ENCODE measurements at regions not wholly inside any gene's neighbourhood (a gene's known extent, or its start where the extent isn't known, plus 50 kb on each side); places are given as distances from the start of the nearest gene placed in this dataset.
"Not testable (repeated sequence)": the region's sequence is repeated elsewhere in the genome, so short reads cannot be mapped to it uniquely, and the experiment has no call there.

DNA sequence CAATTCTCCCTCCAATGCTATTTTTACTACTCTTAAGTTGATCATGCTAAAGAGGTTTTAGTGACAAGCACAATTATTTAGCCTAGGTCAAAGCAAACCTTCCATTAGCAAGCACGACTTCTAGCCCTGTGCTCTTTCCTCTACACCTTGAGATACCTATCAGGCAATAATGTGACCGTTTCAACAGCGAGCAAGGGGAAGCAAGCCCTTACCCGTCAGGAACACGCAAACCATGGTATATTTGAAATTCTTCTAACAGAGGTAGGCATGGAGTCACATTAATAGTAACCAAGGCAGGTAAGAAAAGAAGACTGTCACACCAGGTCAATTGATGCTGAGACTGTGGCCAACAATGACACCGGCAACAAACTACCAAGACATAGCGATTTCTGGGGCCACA, 68.9 kb upstream of the VGLL4 start:
- TF ChIP-seq, protein P1, sequence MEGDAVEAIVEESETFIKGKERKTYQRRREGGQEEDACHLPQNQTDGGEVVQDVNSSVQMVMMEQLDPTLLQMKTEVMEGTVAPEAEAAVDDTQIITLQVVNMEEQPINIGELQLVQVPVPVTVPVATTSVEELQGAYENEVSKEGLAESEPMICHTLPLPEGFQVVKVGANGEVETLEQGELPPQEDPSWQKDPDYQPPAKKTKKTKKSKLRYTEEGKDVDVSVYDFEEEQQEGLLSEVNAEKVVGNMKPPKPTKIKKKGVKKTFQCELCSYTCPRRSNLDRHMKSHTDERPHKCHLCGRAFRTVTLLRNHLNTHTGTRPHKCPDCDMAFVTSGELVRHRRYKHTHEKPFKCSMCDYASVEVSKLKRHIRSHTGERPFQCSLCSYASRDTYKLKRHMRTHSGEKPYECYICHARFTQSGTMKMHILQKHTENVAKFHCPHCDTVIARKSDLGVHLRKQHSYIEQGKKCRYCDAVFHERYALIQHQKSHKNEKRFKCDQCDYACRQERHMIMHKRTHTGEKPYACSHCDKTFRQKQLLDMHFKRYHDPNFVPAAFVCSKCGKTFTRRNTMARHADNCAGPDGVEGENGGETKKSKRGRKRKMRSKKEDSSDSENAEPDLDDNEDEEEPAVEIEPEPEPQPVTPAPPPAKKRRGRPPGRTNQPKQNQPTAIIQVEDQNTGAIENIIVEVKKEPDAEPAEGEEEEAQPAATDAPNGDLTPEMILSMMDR (IDR thresholded peaks at IDR 0.05; ENCODE audit: borderline replicate concordance, insufficient read depth, low read depth, low read length) = no peak
- H3K4me3 ChIP-seq (ENCODE audit: low read depth, low read length) = no peak overlapping the region

DNA sequence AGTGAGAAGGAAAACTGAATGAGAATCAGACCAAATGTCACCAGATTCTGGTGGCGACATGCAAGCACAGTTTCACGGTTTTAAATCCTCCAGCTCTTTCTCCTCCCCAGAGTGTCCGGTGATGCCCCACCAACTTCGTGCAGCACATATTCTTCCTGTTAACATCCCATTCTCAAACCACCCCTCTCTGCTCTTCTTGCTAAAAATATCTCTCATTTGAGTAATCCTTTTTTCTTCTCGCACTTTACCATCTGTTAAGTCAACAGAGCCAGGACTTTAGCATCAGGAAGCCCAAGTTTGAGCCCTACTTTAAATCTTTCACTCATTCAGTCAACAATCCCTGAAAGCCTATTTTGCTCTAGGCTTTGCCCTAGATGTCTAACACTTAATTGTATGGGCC, 68.2 kb upstream of the VGLL4 start:
- TF ChIP-seq, protein P1 (IDR thresholded peaks at IDR 0.05; ENCODE audit: borderline replicate concordance, insufficient read depth, low read depth, low read length) = no peak
- H3K4me3 ChIP-seq (ENCODE audit: low read depth, low read length) = no peak overlapping the region

DNA sequence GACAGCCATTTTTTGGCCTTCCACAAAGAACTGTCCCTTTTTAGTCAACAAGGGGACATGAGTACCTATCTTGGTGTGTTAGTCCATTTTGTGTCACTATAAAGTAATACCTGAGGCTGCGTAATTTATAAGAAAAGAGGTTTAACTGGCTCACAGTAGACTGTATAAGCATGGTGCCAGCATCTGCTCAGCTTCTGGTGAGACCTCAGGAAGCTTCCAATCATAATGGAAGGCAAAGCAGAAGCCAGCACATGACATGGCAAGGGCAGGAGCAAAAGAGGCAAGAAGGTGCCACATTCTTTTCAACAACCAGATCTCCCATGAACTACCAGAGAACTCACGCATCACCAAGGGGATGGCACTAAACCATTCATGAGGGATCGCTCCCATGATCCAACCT, 66.1 kb upstream of the VGLL4 start:
- TF ChIP-seq, protein P1 (IDR thresholded peaks at IDR 0.05; ENCODE audit: borderline replicate concordance, insufficient read depth, low read depth, low read length) = no peak
- no peak overlapping the region for H3K4me3 ChIP-seq (ENCODE audit: low read depth, low read length)

DNA sequence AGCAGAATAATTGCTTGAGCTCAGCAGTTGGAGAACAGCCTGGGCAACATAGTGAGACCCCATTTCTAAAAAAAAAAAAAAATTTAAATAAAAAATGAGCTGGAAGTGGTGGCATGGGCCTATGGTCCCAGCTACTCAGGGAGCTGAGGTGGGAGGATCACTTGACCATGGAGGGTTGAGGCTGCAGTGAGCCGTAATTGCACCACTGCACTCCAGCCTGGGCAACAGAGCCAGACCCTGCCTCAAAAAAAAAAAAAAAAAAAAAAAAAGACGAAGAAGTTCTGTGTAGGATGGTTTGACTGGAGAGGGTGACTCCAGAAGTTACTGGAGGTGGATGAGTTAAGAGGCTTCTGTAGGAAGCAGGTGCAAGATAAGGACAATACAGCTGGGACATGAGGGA, 63.4 kb upstream of the VGLL4 start:
- H3K4me3 ChIP-seq (ENCODE audit: low read depth, low read length) = not testable (repeated sequence)

DNA sequence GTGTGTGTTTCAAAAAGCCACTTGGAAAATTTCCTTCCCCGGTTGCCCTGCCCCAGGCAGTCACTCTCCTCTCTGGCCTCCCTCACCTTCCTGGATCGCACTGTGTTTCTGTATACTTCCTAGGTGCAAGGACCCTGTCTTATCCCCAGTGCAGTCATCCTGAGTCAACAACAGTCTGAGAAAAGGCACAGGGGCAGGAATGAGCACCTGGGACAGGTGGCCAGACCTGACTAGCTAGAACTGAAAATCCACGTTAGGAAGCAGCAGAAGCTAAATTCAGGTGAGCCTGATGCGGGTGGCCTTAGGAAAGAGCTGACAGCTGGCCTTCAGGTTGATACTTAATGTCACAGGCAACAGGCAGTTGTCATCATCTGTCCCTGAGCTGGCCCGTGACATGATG, 62.9 kb upstream of the VGLL4 start:
- H3K4me3 ChIP-seq (ENCODE audit: low read depth, low read length) = no peak overlapping the region
- TF ChIP-seq, protein P1 (IDR thresholded peaks at IDR 0.05; ENCODE audit: borderline replicate concordance, insufficient read depth, low read depth, low read length) = no peak

DNA sequence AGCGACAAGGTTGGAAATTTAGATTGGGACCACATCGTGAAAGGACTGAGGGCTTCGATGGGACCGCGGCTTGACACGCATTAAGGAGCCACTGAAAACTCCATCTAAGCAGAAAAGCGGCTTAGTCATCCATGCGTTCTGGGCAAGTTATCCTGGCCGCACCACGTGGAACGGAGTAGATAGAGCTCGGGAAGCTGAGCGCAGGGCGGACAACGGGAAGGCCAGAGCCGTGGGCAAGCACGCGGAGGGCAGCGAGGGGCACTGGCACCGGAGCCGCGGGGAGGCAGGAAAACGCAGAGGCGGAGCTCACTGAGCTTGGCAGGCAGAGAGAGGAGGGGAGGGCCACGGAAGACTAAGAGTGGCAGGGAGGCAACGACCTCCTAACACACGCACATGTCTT, 61.3 kb upstream of the VGLL4 start:
- TF ChIP-seq, protein P1 (IDR thresholded peaks at IDR 0.05; ENCODE audit: borderline replicate concordance, insufficient read depth, low read depth, low read length) = no peak
- no peak overlapping the region for H3K4me3 ChIP-seq (ENCODE audit: low read depth, low read length)

DNA sequence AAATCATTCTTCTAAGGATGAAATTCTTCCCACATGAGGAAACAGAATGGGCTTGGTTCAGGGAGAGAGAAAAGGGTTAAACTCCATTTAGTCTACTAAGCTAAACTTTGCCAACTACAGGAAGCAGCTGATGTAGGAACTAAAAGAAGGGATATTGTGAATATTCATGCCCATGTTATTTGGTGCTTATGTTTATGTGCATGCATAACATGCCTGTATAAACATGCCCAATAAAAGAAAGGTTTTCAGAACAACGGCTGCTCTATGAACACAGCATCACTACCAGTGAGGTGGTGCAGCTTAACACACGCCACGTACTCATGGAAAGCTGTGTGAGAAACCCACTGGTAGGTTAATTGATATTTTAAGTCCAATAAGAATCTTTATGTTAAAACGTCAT, 59.4 kb upstream of the VGLL4 start:
- TF ChIP-seq, protein P1 (IDR thresholded peaks at IDR 0.05; ENCODE audit: borderline replicate concordance, insufficient read depth, low read depth, low read length) = no peak
- H3K4me3 ChIP-seq (ENCODE audit: low read depth, low read length) = no peak overlapping the region

DNA sequence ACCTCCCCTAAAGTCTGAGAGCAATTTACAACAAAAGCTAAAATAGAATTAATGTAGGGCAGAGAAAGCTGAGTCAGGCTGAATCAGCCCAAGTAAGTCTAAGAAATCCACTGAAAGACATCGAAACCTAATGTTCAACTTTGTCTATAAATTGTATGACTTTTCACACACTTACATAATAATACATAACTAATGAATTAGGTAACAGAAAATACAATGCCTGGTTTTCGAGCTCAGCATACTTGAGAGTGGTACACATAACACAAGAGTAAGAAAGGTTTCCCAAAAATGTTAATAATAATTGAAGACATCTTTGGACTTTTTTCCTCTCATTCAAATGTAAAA, 55.3 kb upstream of the VGLL4 start:
- H3K4me3 ChIP-seq (ENCODE audit: low read depth, low read length) = no peak overlapping the region
- TF ChIP-seq, protein P1 (IDR thresholded peaks at IDR 0.05; ENCODE audit: borderline replicate concordance, insufficient read depth, low read depth, low read length) = no peak
